ENCODE measurements at regions not wholly inside any gene's neighbourhood (a gene's known extent, or its start where the extent isn't known, plus 50 kb on each side); places are given as distances from the start of the nearest gene placed in this dataset.

DNA sequence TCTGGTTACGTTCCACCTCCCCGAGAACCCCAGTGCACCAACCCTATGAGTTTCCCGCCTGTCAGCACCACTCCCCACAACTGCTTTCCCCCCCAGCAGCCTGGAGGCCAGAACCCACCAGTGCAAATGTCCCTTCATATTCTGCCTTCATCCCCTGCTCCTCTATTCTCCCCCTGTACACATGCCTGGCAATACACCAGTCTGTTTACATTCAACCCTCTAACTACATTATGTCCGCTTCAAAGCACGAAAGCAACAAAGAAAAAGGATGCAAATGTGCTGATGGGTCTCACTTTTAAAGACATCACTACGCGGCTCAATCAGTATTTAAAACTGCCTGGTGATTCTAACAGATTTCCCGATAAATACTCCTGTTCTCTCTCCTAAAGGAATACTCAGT lies 126.7 kb upstream of the SORBS2 start:
- TF ChIP-seq POLR2AphosphoS5 (IDR thresholded peaks at IDR 0.05; ENCODE audit: insufficient read depth, low read depth, low read length), result no peak
- TF ChIP-seq FOS (IDR thresholded peaks at IDR 0.05; ENCODE audit: borderline replicate concordance, insufficient read depth, low read length), result no peak
- no peak for TF ChIP-seq MYC (IDR thresholded peaks at IDR 0.05; ENCODE audit: low read depth, low read length)
- no peak for TF ChIP-seq EZH2 (IDR thresholded peaks at IDR 0.05; ENCODE audit: borderline replicate concordance, low read depth, low read length, severe bottlenecking)
- TF ChIP-seq, protein P1, sequence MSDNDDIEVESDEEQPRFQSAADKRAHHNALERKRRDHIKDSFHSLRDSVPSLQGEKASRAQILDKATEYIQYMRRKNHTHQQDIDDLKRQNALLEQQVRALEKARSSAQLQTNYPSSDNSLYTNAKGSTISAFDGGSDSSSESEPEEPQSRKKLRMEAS (IDR thresholded peaks at IDR 0.05; ENCODE audit: insufficient read depth, insufficient read length), result no peak
- TF ChIP-seq, protein P2, sequence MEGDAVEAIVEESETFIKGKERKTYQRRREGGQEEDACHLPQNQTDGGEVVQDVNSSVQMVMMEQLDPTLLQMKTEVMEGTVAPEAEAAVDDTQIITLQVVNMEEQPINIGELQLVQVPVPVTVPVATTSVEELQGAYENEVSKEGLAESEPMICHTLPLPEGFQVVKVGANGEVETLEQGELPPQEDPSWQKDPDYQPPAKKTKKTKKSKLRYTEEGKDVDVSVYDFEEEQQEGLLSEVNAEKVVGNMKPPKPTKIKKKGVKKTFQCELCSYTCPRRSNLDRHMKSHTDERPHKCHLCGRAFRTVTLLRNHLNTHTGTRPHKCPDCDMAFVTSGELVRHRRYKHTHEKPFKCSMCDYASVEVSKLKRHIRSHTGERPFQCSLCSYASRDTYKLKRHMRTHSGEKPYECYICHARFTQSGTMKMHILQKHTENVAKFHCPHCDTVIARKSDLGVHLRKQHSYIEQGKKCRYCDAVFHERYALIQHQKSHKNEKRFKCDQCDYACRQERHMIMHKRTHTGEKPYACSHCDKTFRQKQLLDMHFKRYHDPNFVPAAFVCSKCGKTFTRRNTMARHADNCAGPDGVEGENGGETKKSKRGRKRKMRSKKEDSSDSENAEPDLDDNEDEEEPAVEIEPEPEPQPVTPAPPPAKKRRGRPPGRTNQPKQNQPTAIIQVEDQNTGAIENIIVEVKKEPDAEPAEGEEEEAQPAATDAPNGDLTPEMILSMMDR (IDR thresholded peaks at IDR 0.05; ENCODE audit: extremely low read depth in 1 of 2, insufficient read depth in 1 of 2, low read depth in 1 of 2, low read length in 2 of 2), result no peak
- no peak for TF ChIP-seq POLR2A (IDR thresholded peaks at IDR 0.05; ENCODE audit: low read depth, low read length)
- Histone ChIP-seq H3K9ac (replicated peaks; ENCODE audit: extremely low read depth, insufficient read depth, low read length) (no peak overlapping the region), H3K27me3 (ENCODE audit: control insufficient read depth in 2 of 2, insufficient read depth in 2 of 2, low read length in 2 of 2) (peaks cover 0 to 3% of the 10 kb centered on the region in 2 experiments), H3K4me3 (replicated peaks in 1 of 3; ENCODE audit: insufficient read depth in 1 of 3, low read depth in 1 of 3, low read length in 3 of 3) (no peak overlapping the region), H3K9me3 (replicated peaks; ENCODE audit: control insufficient read depth, insufficient read depth, low read length) (no peaks in the 10 kb centered on the region), H3K4me1 (ENCODE audit: control insufficient read depth, extremely low read depth, insufficient read depth, low read length) (no peaks in the 10 kb centered on the region), H4K20me1 (replicated peaks; ENCODE audit: control insufficient read depth, extremely low read depth, insufficient read depth, low read length) (no peaks in the 10 kb centered on the region), H3K9me1 (replicated peaks; ENCODE audit: control insufficient read depth, extremely low read depth, insufficient read depth, low read length) (no peaks in the 10 kb centered on the region), H3K4me2 (ENCODE audit: insufficient read depth, low read length) (no peak overlapping the region), H3K36me3 (ENCODE audit: control insufficient read depth in 2 of 2, extremely low read depth in 1 of 2, insufficient read depth in 2 of 2, low read length in 2 of 2) (no peaks in the 10 kb centered on the region), H2AFZ (ENCODE audit: low read depth, low read length) (no peak overlapping the region), H3K27ac (ENCODE audit: insufficient read depth, low read depth, low read length) (no peak overlapping the region), H3K79me2 (ENCODE audit: control insufficient read depth, insufficient read depth, low read length) (no peaks in the 10 kb centered on the region)
- intact Hi-C loops (cut with micrococcal nuclease), result no loop called here
- no TSS peak for BruUV-seq (replicated peaks)
- no peak for DNase-seq (ENCODE audit: low read depth, low spot score)
- POLR2A ChIA-PET, result no interaction called here
- no peak for FAIRE-seq
- dilution Hi-C loops (cut with MboI; ENCODE audit: extremely low pct_ligation_motif_present, low sequenced_read_pairs), result no loop called here
- CTCF ChIA-PET, result no interaction called here
